ENCODE measurements at regions not wholly inside any gene's neighbourhood (a gene's known extent, or its start where the extent isn't known, plus 50 kb on each side); places are given as distances from the start of the nearest gene placed in this dataset.

- Histone ChIP-seq H3K27ac (ENCODE audit: low read depth in 1 of 2, low read length in 2 of 2) (no peak overlapping the region), H3K9ac (ENCODE audit: low read depth in 1 of 2, low read length in 2 of 2) (no peak overlapping the region), H3K4me1 (ENCODE audit: control insufficient read depth in 4 of 4, insufficient read depth in 4 of 4, low read length in 3 of 4) (no peaks in the 10 kb centered on the region), H3K9me3 (ENCODE audit: control insufficient read depth in 4 of 4, low read length in 3 of 4) (peaks cover 0 to 17% (median 8%) of the 10 kb centered on the region in 4 donors), H3K36me3 (ENCODE audit: control insufficient read depth in 4 of 4, insufficient read depth in 3 of 4, low read depth in 1 of 4, low read length in 3 of 4) (no peaks in the 10 kb centered on the region), H3K4me3 (ENCODE audit: low read depth in 1 of 3, low read length in 3 of 3) (no peak overlapping the region), H3K27me3 (ENCODE audit: control insufficient read depth in 4 of 4, insufficient read depth in 4 of 4, low read length in 3 of 4) (no peaks in the 10 kb centered on the region)
- no peak for TF ChIP-seq REST (IDR thresholded peaks at IDR 0.05)
- no peak for TF ChIP-seq MAX (IDR thresholded peaks at IDR 0.05)
- no peak for TF ChIP-seq FOXA1 (IDR thresholded peaks at IDR 0.05)
- no peak for TF ChIP-seq JUND (IDR thresholded peaks at IDR 0.05)
- no peak for TF ChIP-seq SP1 (IDR thresholded peaks at IDR 0.05)
- TF ChIP-seq TAF1 (conservative IDR thresholded peaks at IDR 0.05), result no peak
- TF ChIP-seq NR2F2 (IDR thresholded peaks at IDR 0.05), result no peak
- no peak for TF ChIP-seq CTCF (IDR thresholded peaks at IDR 0.05; ENCODE audit: low read depth, low read length, missing input control)
- no peak for TF ChIP-seq ATF3 (IDR thresholded peaks at IDR 0.05)
- no peak for TF ChIP-seq YY1 (IDR thresholded peaks at IDR 0.05)
- TF ChIP-seq HNF4A (conservative IDR thresholded peaks at IDR 0.05), result no peak
- no peak for TF ChIP-seq FOXA2 (IDR thresholded peaks at IDR 0.05)
- TF ChIP-seq RXRA (IDR thresholded peaks at IDR 0.05), result no peak
- TF ChIP-seq ZBTB33 (IDR thresholded peaks at IDR 0.05), result no peak
- no peak for TF ChIP-seq EGR1 (IDR thresholded peaks at IDR 0.05; ENCODE audit: low read depth in 2 of 2)
- no peak for TF ChIP-seq RAD21 (IDR thresholded peaks at IDR 0.05)
- TF ChIP-seq HNF4G (IDR thresholded peaks at IDR 0.05), result no peak
- TF ChIP-seq GABPA (IDR thresholded peaks at IDR 0.05 in 1 of 2, conservative IDR thresholded peaks at IDR 0.05 in 1 of 2), result no peak
- DNase-seq (ENCODE audit: low spot score), result no peak
- 71% methylated on average over 32 of the region's 32 CpGs for WGBS
Measured at GRCh38 chr12:34287986-34288962, 266.0 kb downstream of the ALG10 start.
